Neural progenitor cell (in vitro differentiated cells): ENCODE measurements at regions not wholly inside any gene's neighbourhood (a gene's known extent, or its start where the extent isn't known, plus 50 kb on each side); places are given as distances from the start of the nearest gene placed in this dataset.

Source experiments
- CTCF ChIP-seq: fragments of 200-600 bp; sonication (generic); IDR thresholded peaks from 2 replicates; pipeline ENCODE4 v1.5.1; 2017; ENCODE audit warnings: antibody characterized with exemption, mild to moderate bottlenecking
- EZH2phosphoT487 ChIP-seq: fragments of 200-600 bp; sonication (generic); IDR thresholded peaks from 2 replicates; pipeline ENCODE4 v1.6.1; 2017; ENCODE audit warnings: antibody characterized with exemption

- no peak for TF ChIP-seq CTCF
- TF ChIP-seq EZH2phosphoT487 = no peak
These were observed 1226.6 kb downstream of the PCDH9 start for GRCh38 chr13:66003558-66003957.
